ENCODE measurements at regions not wholly inside any gene's neighbourhood (a gene's known extent, or its start where the extent isn't known, plus 50 kb on each side); places are given as distances from the start of the nearest gene placed in this dataset.

DNA sequence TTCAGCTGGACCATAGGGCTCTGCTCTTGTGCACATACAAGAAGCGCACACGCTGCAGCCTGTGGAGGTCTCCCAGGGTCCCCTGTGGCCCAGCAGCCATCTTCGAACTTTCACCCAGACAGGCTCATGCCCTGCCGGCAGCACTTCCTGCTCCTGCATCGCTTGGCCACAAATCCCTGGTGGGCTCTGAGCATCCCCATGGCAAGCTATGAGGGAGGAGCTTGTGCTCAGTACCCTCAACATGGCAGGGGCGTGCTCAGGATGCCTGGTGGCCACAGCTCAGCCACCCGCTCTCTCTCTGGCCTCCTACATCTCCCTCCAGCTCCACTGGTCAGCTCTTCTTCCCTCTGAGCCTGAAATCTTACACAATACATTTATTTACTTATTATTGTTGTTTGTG, 63.7 kb downstream of the IRX2 start:
- TF ChIP-seq CTCF (IDR thresholded peaks at IDR 0.05; ENCODE audit: poor library complexity, severe bottlenecking) (no peak), REST (IDR thresholded peaks at IDR 0.05; ENCODE audit: borderline replicate concordance) (no peak), EZH2 (IDR thresholded peaks at IDR 0.05; ENCODE audit: borderline replicate concordance, insufficient read depth, low read length, poor library complexity, severe bottlenecking) (no peak), SMC3 (conservative IDR thresholded peaks at IDR 0.05; ENCODE audit: poor library complexity) (no peak), TAF1 (IDR thresholded peaks at IDR 0.05; ENCODE audit: low read depth) (no peak), EP300 (conservative IDR thresholded peaks at IDR 0.05; ENCODE audit: poor library complexity, severe bottlenecking) (no peak), RAD21 (conservative IDR thresholded peaks at IDR 0.05) (no peak), POLR2AphosphoS5 (IDR thresholded peaks at IDR 0.05) (no peak), MXI1 (conservative IDR thresholded peaks at IDR 0.05; ENCODE audit: poor library complexity, severe bottlenecking) (no peak)

Measured in neural cell (in vitro differentiated cells).